Activated CD8-positive, alpha-beta memory T cell treated with anti-CD3 and anti-CD28 coated beads, Interleukin-2, amount 50 U/mL, for 4 hours (primary cell): ENCODE measurements at regions not wholly inside any gene's neighbourhood (a gene's known extent, or its start where the extent isn't known, plus 50 kb on each side); places are given as distances from the start of the nearest gene placed in this dataset.
A peak's percentile ranks its signal among the peaks of the same experiment; 100 is the strongest.
"Not testable (repeated sequence)": the region's sequence is repeated elsewhere in the genome, so short reads cannot be mapped to it uniquely, and the experiment has no call there.

Experiments
- DNase-seq: peaks from one replicate; pipeline ENCODE4 v3.0.0-alpha.2; 2020

- not testable (repeated sequence) for DNase-seq
Observed at GRCh38 chr20:30297878-30298595, 959.4 kb upstream of the DEFB115 start.

- not testable (repeated sequence) for DNase-seq
Observed at GRCh38 chr20:30300220-30300642, 957.2 kb upstream of the DEFB115 start.

DNA sequence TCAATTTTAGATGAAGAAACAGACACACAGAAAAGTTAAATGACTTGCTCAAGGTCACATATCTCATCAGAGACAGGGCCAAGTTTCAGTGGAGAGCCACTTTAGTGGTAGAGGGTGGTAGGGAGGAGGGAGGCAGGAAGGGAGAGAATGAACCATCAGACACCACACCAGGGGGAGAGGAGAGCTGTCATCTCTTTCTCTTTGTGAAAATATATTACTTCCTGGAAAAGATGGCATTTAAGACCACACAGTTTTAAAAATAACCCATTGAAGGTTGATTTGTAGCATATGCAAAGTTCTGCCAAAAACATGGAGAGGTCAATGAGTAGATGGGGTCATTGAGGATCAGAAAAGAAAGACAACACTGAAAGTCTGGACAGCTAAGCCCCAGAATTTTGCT lies 954.7 kb upstream of the DEFB115 start:
- DNase-seq = not testable (repeated sequence)

GRCh38 chr20:30309938-30310337 lies 947.5 kb upstream of the DEFB115 start:
- DNase-seq = not testable (repeated sequence)

DNA sequence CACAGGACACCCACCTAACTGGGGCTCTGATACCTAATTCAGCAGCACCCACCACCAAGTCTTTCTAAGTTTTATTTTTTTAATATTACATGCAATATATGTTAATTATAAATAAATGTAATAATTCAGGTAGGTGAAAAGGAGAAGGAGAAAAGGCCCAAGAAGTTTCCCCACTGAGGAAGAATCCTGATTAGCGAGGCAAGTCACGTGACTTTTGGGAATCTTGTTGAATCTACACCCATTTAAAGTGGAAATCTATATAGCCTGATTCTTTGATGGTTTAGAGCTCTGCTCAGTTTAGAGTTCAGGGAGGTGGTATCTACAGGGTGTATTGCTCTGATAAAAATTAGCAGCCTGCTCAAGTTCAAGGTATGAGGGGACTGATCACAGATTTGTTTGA lies 947.1 kb upstream of the DEFB115 start:
- DNase-seq = not testable (repeated sequence)

GRCh38 chr20:30312220-30312619 lies 945.2 kb upstream of the DEFB115 start:
- DNase-seq = not testable (repeated sequence)

DNA sequence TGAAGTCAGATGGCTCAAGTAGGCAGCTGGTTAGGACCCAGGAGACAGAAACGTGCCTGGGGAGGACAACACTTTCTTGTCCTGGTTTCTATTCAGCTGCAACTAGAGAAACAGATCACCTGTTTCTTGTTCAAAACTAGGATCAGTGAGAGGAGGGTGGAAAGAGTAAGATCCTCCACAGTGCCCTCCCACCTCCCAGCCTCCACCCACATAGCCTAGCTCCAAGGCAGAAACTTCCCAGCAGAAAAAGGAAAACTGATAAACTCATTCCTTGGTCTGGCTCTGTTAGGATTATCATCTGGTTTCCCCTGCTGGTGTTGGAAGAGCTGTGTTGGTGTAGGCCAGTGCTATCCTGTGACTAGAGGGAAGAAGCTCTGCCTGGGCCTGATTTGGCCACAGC lies 943.8 kb upstream of the DEFB115 start:
- not testable (repeated sequence) for DNase-seq

GRCh38 chr20:30316063-30316462 lies 941.4 kb upstream of the DEFB115 start:
- not testable (repeated sequence) for DNase-seq

DNA sequence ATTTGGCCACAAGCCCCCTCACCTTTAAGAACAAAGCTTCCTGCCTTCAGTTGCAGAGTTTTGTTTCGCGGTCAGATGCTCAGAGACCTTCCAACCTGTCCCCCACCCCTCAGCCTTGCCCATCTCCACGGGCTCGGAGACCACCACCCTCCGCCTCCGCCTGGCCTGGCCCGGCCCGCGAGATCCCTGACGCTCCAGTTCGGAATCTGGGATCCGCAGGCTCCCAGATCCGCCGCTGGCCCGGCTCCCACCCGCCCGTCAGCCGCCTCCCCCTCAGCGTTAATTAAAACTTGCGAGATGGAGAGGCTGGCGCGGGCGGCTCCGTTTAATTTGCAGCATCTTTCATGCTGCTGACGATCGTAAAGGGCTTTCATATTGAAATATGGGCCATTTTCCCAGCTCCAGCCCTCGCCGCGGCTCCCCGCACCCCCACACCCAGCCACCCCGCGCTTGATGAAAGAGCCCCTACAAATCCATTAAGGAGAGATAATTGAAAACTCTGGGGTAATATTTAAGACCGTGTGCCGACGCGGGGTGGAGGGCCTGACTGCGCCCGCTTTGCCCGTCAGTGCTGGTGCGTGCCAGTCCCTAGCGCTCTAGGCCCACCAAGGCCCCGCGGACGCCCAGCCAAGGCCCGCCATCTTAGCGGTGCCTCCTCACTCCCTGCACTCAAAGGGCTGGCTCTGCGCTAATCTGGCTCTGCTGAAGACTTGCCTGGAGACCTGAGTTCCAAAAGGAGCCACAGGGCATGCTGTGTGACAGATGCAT lies 940.7 kb upstream of the DEFB115 start:
- not testable (repeated sequence) for DNase-seq

DNA sequence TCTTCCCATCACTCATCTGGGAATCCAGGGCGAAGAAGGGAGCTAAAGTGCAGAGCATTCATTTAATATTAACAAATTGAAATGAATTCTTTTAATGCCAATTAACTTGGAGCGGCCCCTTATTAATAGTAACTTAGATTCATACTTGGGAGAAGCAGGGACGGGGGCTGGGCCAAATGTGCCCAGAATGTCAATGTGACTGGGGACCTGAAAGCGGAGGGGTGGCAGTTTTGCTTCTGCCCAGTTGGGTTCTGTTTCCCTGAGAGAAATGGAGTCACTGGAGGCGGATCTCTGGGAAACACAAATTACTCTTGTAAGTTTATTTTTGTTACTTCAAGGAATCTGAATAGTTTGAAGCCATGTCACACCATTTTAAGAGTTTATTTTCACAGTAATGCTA lies 923.7 kb upstream of the DEFB115 start:
- DNase-seq = not testable (repeated sequence)

- DNase-seq = not testable (repeated sequence)
Observed at GRCh38 chr20:30337556-30337955, 919.9 kb upstream of the DEFB115 start.

- not testable (repeated sequence) for DNase-seq
Observed at GRCh38 chr20:30348932-30349331, 908.5 kb upstream of the DEFB115 start.

- DNase-seq = not testable (repeated sequence)
Observed at GRCh38 chr20:30356854-30357467, 900.5 kb upstream of the DEFB115 start.

DNA sequence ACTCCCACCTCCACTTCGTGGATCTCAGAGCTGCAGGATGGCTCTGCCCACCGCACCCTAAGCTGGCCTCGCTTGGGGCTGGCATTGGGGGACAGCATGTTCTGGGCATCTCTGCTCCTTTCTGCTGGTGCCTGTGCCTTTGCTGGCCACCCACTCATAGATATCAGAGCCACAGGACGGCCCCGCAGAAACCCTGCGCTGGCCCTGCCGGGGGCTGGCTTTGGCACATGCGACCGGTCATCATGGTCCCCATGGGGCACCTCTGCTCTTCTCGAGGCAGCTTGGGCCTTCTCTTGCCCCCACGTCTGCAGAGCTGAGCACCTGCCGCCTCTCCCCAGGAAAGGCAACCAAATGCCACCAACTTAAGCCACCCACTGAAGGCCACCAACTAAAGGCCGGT lies 895.7 kb upstream of the DEFB115 start:
- DNase-seq = not testable (repeated sequence)

DNA sequence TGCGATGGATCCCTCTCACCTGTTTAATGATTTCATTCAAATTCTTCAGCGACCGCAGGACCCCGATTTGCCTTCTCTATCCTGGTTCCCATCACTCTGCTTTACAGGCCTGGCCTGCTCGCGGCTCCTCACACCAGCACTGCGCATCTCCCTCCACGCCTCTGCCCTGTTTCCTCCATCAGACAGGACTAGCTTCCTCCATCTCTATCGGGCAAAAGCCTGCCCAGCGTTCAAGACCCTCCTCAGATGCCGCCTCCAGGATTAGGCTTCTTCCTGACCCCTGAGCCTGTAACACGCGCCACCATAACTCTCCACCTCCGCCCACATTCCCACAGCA lies 881.1 kb upstream of the DEFB115 start:
- DNase-seq = not testable (repeated sequence)

DNA sequence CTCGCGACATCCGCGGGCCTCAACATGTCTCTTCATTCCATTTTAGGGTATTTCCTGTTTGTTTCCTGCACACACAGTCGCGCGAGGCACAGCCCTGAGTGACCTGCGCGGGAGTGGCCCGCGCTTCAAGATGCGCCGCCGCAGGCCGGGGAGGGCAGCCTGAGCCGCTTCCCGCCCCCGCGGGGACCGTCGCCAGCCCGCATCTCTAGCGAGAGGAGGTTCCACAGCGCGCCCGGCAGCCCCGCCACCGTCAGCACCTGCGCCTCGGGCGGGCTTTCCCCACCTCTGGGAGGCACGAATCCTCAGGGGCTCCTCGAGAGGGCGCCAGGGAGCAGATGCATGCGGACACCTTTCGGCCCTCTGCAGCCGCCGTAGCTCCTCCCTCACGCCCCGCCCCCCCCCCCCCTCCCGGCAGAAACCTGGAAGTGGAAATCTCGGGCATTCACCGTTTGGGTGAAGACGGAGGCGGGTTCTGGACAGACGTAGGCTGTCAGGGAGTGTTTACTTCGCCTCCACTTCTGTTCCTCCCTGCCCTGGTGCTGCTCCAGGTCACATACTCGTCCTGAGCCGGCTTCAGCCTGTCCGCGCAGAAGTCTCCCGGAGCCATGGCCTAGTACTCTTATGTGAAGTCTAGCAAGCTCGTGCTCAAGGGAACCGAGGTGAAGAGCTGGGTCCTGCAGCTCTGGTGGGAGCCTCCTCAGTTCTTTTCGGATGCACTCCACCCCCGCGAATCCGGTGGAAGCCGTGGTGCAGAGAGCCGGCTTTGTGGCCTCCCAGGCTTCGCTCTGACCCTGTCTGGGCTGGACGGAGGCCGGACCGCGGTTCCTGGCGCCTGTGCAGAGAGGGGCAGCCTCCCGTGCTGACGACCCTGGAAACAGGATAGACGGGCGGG lies 880.5 kb upstream of the DEFB115 start:
- DNase-seq = peak; percentile 85

GRCh38 chr20:30378317-30378716 lies 879.1 kb upstream of the DEFB115 start:
- not testable (repeated sequence) for DNase-seq

- not testable (repeated sequence) for DNase-seq
Observed at GRCh38 chr20:30378721-30379120, 878.7 kb upstream of the DEFB115 start.

DNA sequence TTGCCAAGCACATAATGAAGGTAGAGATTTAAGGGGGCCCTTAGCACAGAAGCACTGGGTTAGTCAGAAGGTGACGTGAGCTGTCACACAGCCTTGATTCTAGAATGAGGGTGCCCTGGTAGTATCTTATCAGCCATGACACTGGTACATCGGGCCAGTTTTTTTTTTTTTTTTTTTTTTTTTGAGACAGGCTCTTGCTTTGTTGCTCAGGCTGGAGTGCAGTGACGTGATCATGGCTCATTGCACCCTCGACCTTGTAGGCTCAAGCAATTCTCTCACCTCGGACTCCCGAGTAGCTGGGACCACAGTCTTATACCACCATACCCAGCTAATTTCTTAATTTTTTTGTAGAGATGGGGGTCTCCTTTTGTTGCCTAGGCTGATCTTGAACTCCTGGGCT lies 872.6 kb upstream of the DEFB115 start:
- not testable (repeated sequence) for DNase-seq

DNA sequence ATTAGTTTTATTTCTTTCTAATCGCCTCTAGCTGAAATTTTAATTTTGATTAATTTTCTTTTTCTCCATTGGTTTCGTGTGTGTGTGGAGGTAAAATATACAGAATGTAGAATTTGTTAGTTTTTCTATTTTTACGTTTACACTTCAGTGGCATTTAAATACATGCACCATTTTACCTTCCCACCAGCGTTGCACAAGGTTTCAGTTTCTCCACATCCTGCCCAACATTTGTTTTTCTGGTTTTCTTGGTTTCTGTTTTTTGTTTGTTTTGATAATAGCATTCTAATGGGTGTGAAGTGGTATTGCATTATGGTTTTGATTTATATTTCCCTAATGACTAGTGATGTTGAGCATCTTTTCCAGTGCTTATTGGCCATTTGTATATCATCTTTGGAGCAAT lies 871.4 kb upstream of the DEFB115 start:
- DNase-seq = not testable (repeated sequence)

- not testable (repeated sequence) for DNase-seq
Observed at GRCh38 chr20:30387823-30388222, 869.6 kb upstream of the DEFB115 start.

DNA sequence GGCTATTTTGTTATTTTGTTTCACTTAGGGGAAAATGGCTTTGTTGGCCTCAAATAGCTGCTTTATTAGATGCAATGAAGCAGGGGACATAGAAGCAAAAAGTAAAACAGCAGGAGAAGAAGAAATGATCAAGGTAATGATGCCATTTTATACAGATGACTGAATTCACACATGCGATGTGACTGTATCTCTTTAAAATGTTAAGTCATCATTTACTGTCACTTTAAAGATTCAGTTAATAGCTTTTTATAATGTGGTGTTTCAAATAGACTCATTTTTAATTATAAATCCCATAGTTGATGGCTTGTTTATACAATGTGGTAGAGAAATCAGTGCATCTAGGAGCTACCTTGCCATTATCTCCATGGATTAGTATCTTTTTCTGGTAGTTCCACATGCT lies 863.9 kb upstream of the DEFB115 start:
- not testable (repeated sequence) for DNase-seq

DNA sequence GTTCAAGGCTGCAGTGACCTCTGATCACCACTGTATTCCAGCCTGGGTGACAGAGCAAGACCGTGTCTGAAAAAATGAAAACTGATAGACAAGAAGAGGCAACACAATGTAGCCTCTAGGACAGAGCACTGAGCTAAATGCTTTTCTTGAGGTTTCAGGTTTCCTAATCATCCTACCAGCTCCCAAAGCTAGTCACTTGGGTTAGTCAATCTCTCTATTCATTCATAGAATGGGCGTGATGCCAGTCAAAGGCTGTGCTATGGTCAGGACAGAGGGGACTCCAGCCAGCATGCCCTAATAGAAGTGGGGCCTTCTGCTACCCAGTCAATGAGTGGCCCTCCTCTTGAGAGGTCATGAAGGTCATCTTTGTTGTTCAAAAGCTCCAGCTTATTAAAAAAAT lies 860.4 kb upstream of the DEFB115 start:
- DNase-seq = not testable (repeated sequence)
